ENCODE measurements at regions not wholly inside any gene's neighbourhood (a gene's known extent, or its start where the extent isn't known, plus 50 kb on each side); places are given as distances from the start of the nearest gene placed in this dataset.
"Not testable (repeated sequence)": the region's sequence is repeated elsewhere in the genome, so short reads cannot be mapped to it uniquely, and the experiment has no call there.

DNA sequence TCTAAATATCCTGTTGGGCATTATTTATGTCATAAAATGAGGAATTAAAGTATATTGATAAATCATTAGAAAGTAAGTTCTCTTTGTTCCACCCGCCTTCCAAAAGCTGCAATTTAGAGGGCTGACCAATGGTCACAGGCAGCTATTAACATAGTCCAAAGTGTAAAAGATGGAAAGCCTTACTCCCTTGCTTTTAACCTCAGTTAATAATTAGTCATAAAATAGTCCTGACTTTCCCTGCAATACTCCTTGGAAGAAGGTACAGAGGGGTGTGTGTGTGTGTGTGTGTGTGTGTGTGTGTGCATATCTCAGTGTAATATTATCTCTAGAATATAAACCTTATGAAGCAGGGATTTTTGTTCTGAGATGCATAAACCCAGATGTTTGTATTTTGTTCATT is 275.4 kb downstream of the FAT4 start:
- Histone ChIP-seq H3K9me3 (peaks cover 0 to 3% (median 0%) of the 10 kb centered on the region in 4 donors), H3K4me1 (no peaks in the 10 kb centered on the region), H3K27ac (no peak overlapping the region), H3K27me3 (no peaks in the 10 kb centered on the region), H3K4me3 (no peak overlapping the region), H3K36me3 (no peaks in the 10 kb centered on the region)
- no peak for DNase-seq
- TF ChIP-seq, protein P1, sequence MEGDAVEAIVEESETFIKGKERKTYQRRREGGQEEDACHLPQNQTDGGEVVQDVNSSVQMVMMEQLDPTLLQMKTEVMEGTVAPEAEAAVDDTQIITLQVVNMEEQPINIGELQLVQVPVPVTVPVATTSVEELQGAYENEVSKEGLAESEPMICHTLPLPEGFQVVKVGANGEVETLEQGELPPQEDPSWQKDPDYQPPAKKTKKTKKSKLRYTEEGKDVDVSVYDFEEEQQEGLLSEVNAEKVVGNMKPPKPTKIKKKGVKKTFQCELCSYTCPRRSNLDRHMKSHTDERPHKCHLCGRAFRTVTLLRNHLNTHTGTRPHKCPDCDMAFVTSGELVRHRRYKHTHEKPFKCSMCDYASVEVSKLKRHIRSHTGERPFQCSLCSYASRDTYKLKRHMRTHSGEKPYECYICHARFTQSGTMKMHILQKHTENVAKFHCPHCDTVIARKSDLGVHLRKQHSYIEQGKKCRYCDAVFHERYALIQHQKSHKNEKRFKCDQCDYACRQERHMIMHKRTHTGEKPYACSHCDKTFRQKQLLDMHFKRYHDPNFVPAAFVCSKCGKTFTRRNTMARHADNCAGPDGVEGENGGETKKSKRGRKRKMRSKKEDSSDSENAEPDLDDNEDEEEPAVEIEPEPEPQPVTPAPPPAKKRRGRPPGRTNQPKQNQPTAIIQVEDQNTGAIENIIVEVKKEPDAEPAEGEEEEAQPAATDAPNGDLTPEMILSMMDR (IDR thresholded peaks at IDR 0.05), result no peak
- no peak for TF ChIP-seq POLR2A (IDR thresholded peaks at IDR 0.05)

DNA sequence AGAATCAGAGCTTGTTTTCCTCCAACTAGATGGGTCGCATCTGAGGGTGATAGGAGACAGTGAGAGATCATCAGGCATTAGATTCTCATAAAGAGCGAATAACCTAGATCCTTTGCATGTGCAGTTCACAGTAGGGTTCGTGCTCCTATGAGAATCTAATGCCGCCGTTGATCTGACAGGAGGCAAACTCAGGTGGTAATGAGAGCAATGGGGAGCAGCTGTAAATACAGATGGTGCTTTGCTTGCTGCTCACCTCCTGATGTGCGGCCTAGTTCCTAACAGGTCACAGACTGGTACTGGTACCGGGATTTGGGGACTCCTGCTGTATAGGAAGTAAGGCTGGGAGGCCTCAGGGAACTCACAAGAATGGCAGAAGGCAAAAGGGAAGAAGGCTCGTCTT is 276.5 kb downstream of the FAT4 start:
- Histone ChIP-seq H3K27me3 (no peaks in the 10 kb centered on the region), H3K4me3 (no peak overlapping the region), H3K4me1 (no peaks in the 10 kb centered on the region), H3K27ac (no peak overlapping the region), H3K9me3 (peaks cover 0 to 3% (median 0%) of the 10 kb centered on the region in 4 donors), H3K36me3 (no peaks in the 10 kb centered on the region)
- DNase-seq, result no peak
- no peak for TF ChIP-seq POLR2A (IDR thresholded peaks at IDR 0.05)
- TF ChIP-seq, protein P1 (IDR thresholded peaks at IDR 0.05), result no peak

DNA sequence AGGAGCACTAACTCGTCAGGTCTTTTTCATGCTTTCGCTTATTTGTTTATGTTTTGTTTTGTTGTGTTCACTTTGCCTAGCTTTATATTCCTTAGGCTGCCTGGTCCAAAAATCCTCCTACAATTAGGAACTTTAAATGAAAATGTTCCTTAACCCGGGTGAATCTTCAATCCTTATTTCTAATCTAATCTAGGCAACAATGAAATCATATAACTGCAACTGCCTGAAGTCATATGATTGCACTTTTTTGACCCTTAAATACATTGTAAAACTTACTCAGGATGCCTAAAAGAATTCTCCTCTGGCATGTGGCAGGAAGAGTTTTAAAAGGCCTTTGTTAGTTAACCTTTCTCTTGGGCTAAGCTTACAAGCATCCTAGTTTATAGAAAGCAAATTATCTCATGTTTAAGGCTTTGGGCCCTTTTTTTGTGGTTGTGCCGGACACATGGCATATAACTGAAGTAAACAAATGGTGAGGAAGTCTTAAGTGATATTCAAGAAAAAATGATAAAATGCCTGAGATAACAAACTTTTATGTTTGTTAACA is 279.4 kb downstream of the FAT4 start:
- H3K4me1 ChIP-seq, result no peaks in the 10 kb centered on the region
- no peak overlapping the region for H3K27ac ChIP-seq
- H3K36me3 ChIP-seq, result no peaks in the 10 kb centered on the region
- TF ChIP-seq POLR2A (IDR thresholded peaks at IDR 0.05), result no peak
- TF ChIP-seq, protein P1 (IDR thresholded peaks at IDR 0.05), result no peak
- H3K27me3 ChIP-seq, result no peaks in the 10 kb centered on the region
- peaks cover 0 to 3% (median 0%) of the 10 kb centered on the region in 4 donors for H3K9me3 ChIP-seq
- no peak overlapping the region for H3K4me3 ChIP-seq
- DNase-seq, result no peak

DNA sequence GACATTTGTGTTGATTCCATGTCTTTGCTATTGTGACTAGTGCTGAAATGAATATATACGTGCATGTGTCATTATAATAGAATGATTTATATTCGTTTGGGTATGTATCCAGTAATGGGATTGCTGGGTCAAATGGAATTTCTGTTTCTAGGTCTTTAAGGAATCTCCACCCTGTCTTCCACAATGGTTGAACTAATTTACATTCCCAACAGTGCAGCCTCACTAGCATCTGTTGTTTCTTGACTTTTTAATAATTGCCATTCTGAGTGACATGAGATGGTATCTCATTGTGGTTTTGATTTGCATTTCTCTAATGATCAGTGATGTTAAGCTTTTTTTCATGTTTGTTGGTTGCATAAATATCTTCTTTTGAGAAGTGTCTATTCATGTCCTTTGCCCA is 291.2 kb downstream of the FAT4 start:
- H3K27me3 ChIP-seq, H3K27ac ChIP-seq, H3K9me3 ChIP-seq, DNase-seq, H3K36me3 ChIP-seq, H3K4me1 ChIP-seq, H3K4me3 ChIP-seq: not testable (repeated sequence)

DNA sequence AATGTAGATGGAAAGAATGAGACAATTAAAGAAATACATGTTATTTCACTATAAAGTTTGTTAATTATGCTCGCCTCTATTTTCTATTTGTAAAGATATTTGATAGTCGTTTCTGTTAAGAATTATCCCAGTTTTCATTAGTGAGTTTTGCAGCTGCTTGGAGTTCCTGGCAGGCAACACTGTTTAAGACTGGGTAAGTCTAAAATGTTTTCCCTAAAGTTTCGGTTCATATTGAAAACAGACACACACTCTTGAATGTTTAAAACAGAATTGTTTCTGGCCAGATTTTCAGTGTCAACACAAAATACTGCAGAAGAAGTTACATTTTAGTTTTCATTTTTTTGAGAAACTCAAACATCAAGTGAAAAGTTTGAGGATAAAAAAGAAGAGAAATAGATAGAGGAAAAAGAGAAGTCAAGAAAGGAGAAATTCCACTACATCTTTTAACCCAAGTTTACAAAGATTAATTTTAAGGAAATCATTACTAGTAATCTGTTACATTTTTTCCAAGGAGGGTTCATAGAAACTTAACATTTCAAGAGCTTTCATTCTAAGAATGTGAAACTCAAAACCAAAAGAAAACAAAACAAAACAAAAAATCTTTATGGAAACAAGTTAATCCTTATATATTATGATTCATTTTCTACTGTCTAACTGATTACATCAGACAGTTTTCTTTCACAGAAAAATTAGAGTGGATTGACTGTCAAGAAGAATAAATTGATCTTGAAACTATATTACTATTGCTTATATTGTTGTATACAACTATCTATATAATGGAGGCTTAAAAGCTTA is 305.5 kb downstream of the FAT4 start:
- Histone ChIP-seq H3K4me1 (no peaks in the 10 kb centered on the region), H3K9me3 (no peaks in the 10 kb centered on the region), H3K4me3 (no peak overlapping the region), H3K27ac (no peak overlapping the region), H3K27me3 (no peaks in the 10 kb centered on the region), H3K36me3 (no peaks in the 10 kb centered on the region)
- TF ChIP-seq, protein P1 (IDR thresholded peaks at IDR 0.05), result no peak
- no peak for TF ChIP-seq POLR2A (IDR thresholded peaks at IDR 0.05)
- no peak for DNase-seq

DNA sequence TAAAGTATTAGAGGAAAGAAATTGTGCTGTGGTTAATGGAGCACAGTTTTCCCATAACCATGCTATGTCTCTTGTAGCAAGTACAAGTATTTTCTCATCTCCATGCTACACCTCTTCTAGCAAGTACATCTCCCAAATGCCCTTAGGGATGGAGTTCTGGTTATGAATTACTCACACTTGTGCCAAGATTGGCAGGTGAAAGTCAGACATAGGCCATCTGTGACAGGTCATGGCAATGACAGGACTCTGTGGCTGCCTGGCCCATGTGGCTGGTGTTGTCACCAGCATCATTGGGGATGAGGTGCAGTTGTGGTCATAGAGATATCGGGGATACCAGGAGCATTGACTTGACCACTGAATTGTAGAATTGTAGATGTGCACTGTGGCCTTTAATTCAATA is 310.2 kb downstream of the FAT4 start:
- Histone ChIP-seq H3K4me1 (no peaks in the 10 kb centered on the region), H3K27me3 (no peaks in the 10 kb centered on the region), H3K9me3 (no peaks in the 10 kb centered on the region), H3K27ac (no peak overlapping the region), H3K36me3 (no peaks in the 10 kb centered on the region), H3K4me3 (no peak overlapping the region)
- no peak for TF ChIP-seq POLR2A (IDR thresholded peaks at IDR 0.05)
- TF ChIP-seq, protein P1 (IDR thresholded peaks at IDR 0.05), result no peak
- DNase-seq, result no peak

Measured in Peyer's patch (tissue), 4 donors.